D721Med (cell line): ENCODE measurements at regions not wholly inside any gene's neighbourhood (a gene's known extent, or its start where the extent isn't known, plus 50 kb on each side); places are given as distances from the start of the nearest gene placed in this dataset.

ENCODE experiments used
- DNase-seq: peaks from one replicate; pipeline ENCODE4 v3.0.0; 2011; ENCODE audit warnings: low spot score; ENCODE audit not compliant: insufficient read length
- FAIRE-seq: peaks from 2 replicates; lab custom pipeline; 2011; peaks lifted over from hg19 to GRCh38; lab: Jason Lieb, UNC
- TF ChIP-seq, protein P1 (sequence below): IDR thresholded peaks from 2 replicates; pipeline ENCODE4 v1.5.1; 2012; ENCODE audit warnings: mild to moderate bottlenecking, control low read depth; ENCODE audit not compliant: insufficient read depth; ENCODE audit errors: missing control alignments

DNA sequence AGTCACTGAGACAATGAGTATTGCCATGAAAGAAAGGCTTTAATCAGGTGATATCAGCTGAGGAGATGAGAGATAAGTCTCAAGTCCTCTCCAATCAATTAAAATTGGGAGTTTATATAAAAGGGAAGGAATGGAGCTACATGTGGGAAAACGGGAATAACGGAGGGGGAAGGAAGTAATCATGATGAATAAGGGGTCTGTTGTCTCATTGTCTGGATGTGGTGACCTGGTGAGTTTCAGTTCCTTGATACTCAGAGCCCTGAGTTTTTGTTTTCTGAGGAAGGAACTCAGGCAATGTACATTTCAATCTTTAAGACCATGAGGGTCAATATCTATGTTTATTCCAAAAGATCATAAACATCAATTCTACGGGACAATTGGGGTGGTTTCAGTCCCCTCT is 198.8 kb downstream of the KITLG start:
- TF ChIP-seq, protein P1, sequence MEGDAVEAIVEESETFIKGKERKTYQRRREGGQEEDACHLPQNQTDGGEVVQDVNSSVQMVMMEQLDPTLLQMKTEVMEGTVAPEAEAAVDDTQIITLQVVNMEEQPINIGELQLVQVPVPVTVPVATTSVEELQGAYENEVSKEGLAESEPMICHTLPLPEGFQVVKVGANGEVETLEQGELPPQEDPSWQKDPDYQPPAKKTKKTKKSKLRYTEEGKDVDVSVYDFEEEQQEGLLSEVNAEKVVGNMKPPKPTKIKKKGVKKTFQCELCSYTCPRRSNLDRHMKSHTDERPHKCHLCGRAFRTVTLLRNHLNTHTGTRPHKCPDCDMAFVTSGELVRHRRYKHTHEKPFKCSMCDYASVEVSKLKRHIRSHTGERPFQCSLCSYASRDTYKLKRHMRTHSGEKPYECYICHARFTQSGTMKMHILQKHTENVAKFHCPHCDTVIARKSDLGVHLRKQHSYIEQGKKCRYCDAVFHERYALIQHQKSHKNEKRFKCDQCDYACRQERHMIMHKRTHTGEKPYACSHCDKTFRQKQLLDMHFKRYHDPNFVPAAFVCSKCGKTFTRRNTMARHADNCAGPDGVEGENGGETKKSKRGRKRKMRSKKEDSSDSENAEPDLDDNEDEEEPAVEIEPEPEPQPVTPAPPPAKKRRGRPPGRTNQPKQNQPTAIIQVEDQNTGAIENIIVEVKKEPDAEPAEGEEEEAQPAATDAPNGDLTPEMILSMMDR, result no peak
- no peak for DNase-seq
- FAIRE-seq, result no peak

DNA sequence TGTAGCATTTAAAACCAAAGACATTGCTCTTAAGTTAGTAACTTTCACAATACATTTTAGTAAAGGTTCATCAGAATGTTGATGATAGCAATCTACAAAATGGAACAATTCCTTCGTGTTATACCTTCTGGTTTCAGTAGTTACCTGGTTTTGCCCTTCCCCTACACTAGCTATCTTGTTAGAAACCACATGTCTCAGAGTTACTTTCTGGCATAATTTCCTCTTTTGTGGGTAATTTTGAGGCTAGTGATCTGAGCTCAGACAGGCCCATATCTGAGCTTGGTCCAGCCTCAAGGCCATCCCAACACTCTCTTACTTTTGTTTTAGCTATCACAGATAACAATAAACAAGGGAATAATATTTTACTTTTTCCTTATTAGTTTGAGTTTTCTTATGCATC is 196.9 kb downstream of the KITLG start:
- no peak for DNase-seq
- no peak for FAIRE-seq
- TF ChIP-seq, protein P1, result no peak

DNA sequence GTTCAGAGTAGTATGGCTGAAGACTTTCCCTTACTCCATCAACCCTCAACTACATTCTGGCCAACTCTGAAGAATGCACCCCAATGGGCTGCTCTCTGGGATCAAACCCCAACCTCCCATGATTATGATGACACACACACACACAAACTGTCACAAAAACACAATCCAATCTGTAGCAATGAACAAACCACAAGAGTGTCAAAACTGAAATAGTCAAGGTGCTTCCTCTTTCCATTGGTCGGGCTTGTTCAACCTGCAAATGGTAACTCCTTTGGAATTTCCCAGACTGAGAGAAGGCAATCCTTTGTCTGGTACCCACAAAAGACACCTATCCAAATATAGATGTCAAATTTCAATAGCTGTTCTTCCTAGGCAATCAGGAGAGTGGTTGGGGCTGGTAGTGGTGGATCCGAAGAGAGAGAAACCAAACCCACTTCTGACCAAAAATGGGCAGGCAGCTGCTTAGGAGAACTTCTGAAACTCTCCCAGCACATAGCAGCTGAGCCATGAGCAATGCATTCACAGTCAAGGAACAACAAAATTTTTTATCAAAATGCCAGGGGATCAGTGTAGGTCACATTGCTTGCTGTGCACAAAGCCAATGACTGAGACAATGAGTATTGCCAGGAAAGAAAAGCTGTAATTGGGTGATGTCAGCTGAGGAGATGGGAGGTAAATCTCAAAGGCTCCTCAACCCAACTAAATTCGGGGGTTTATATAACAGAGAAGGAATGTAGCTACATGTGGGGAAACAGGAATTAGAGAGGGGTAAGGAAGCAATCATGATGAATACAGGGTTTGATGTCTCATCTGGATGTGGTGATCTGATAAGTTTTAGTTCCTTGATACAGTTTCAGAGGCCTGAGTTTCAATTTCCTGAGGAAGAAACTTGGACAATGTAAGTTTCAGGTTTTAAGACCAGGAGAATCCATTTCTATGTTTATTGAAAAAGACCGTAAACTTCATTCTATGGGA is 191.4 kb downstream of the KITLG start:
- FAIRE-seq, result no peak
- TF ChIP-seq, protein P1, result no peak
- DNase-seq, result no peak

DNA sequence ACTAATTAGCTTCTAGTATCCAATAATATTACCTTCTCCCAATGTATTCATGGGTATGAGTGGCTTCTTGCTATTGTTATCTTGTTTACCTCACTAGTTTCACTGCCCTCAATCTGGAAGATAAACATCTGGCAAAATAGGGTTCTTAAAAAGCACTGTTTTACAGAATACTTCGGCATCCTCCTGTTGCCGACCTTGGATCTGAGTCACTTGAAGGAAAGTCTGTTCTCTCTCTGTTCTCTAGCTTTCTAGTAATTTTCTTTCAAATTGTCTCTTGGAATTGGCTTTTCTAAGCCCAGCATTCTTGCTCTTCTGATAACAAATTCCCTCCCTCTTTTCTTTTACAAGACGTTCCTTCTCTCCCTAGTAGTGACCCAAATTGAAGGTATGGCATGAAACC is 189.5 kb downstream of the KITLG start:
- no peak for DNase-seq
- no peak for FAIRE-seq
- TF ChIP-seq, protein P1, result no peak

DNA sequence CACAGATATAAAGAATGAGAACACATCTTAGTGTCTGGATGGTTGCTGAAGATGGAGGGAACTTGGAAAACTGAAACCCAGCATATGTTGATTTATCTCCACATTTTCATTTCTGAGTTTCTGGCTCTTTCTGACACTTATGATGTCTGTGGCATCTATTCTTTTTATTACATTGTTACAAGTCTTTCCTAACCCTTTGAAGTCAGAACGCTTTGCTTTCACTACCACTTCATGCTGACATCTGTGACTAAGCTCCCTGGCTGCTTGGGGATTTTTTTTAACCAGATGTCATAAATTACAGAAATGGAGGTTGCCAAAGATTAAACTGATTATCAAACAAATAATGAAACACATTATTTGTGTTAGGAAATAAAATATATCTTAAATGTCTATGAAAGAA is 188.7 kb downstream of the KITLG start:
- FAIRE-seq, result no peak
- TF ChIP-seq, protein P1, result no peak
- DNase-seq, result no peak

DNA sequence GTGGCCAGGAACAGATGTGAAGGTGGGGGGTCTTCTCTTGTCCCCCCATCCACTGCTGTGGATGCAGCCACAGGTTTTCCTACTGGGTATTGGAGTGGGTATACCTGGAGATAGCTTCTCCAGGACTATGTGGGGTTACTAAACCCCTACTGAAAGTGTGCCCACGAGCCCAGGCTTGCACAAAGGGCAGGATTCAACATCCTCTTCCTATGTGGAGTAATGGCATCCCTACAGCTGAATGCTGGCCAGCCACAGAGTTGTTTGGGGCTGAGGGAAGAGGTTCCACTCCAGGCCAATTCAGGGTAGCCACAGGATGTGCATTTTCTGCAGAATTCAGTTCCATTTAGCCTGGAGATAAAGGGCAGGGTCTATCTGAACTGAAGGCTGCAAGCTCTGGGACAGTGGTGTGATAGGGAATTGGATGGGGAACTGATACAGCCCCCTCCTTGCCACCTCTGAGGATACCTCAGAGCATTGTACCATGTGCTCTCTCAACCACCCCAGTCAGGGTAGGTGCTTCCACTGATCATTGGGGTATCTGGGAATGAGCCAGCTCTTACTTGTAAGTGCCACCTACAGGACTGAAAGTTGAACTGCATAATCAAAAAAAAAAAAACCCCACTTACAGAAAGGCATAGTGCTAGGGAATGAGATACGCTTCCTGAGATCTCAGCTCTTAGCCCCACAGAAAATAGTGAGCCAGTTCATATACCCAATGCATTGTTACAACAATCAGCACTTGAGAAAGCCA is 187.1 kb downstream of the KITLG start:
- TF ChIP-seq, protein P1, result peak; percentile 25
- DNase-seq (no peak), FAIRE-seq (no peak)
